SK-N-SH (cell line): ENCODE measurements at regions not wholly inside any gene's neighbourhood (a gene's known extent, or its start where the extent isn't known, plus 50 kb on each side); places are given as distances from the start of the nearest gene placed in this dataset.

Source experiments
- EP300 ChIP-seq, 2 experiments: IDR thresholded peaks; 2 replicates each; pipeline versions ENCODE4 v1.4.0 to v1.6.1; 2012; ENCODE audit warnings: borderline replicate concordance in 1 of 2, low read depth in 1 of 2, low read length in 1 of 2
- EZH2phosphoT487 ChIP-seq: fragments of 200-600 bp; sonication (generic); IDR thresholded peaks from 2 replicates; pipeline ENCODE4 v1.6.1; 2017; ENCODE audit warnings: low read depth, mixed run types, mild to moderate bottlenecking, antibody characterized with exemption, moderate library complexity, borderline replicate concordance
- GABPA ChIP-seq: IDR thresholded peaks from 2 replicates; pipeline ENCODE4 v1.4.0; 2012; ENCODE audit warnings: low read depth, mild to moderate bottlenecking
- NFIC ChIP-seq: IDR thresholded peaks from 2 replicates; pipeline ENCODE4 v1.4.0; 2012; ENCODE audit warnings: borderline replicate concordance
- NRF1 ChIP-seq: IDR thresholded peaks from 2 replicates; pipeline ENCODE4 v1.6.1; 2012; ENCODE audit warnings: low read depth, mild to moderate bottlenecking, low read length
- POLR2AphosphoS5 ChIP-seq: IDR thresholded peaks from 2 replicates; pipeline ENCODE4 v1.6.1; 2012; ENCODE audit warnings: low read depth, low read length
- RFX5 ChIP-seq: IDR thresholded peaks from 2 replicates; pipeline ENCODE4 v1.6.1; 2012; ENCODE audit warnings: mild to moderate bottlenecking, improper control_type of control experiment, low read length
- RXRA ChIP-seq: IDR thresholded peaks from 2 replicates; pipeline ENCODE4 v1.4.0; 2012; ENCODE audit warnings: low read depth, mild to moderate bottlenecking, borderline replicate concordance
- SMC3 ChIP-seq: IDR thresholded peaks from 2 replicates; pipeline ENCODE4 v1.6.1; 2012; ENCODE audit warnings: low read depth, low read length, improper control_type of control experiment
- TAF1 ChIP-seq: IDR thresholded peaks from 2 replicates; pipeline ENCODE4 v1.6.1; 2012; ENCODE audit warnings: low read depth, mild to moderate bottlenecking, low read length, moderate library complexity, borderline replicate concordance
- TCF12 ChIP-seq: IDR thresholded peaks from 2 replicates; pipeline ENCODE4 v1.4.0; 2012
- YY1 ChIP-seq: IDR thresholded peaks from 2 replicates; pipeline ENCODE4 v1.4.0; 2012; ENCODE audit warnings: low read depth, mild to moderate bottlenecking
- TF ChIP-seq, protein P1 (sequence below): fragments of 200-600 bp; sonication (generic); IDR thresholded peaks from 2 replicates; pipeline ENCODE4 v1.6.1; 2017; ENCODE audit warnings: antibody characterized with exemption, mild to moderate bottlenecking, moderate library complexity
- TF ChIP-seq, protein P2 (sequence below): IDR thresholded peaks from 2 replicates; pipeline ENCODE4 v1.6.1; 2012; ENCODE audit warnings: mild to moderate bottlenecking, low read depth, low read length, moderate library complexity

DNA sequence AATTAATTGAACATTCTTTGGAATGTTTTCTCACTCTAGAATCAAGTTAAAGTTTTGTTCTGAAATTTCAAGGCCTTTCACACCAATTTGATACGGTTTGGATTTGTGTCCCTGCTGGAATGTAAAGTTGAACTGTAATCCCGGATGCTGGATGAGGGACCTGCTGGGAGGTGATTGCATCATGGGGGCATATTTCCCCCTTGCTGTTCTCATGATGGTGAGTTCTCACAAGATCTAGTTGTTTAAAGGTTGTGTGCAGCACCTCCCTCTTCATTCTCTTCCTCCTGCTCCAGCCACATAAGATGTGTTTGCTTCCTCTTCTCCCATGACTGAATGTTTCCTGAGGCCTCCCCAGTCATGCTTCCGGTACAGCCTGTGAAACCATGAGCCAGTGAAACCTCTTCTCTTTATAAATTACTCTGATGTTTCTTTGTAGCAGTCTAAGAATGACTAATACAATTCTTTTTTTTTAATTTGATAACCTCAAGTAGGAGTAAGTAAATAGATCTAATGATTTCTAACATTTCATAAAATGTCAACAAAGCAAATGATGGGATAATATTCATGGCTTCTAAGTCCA lies 144.2 kb upstream of the CDH7 start:
- TF ChIP-seq, protein P1, sequence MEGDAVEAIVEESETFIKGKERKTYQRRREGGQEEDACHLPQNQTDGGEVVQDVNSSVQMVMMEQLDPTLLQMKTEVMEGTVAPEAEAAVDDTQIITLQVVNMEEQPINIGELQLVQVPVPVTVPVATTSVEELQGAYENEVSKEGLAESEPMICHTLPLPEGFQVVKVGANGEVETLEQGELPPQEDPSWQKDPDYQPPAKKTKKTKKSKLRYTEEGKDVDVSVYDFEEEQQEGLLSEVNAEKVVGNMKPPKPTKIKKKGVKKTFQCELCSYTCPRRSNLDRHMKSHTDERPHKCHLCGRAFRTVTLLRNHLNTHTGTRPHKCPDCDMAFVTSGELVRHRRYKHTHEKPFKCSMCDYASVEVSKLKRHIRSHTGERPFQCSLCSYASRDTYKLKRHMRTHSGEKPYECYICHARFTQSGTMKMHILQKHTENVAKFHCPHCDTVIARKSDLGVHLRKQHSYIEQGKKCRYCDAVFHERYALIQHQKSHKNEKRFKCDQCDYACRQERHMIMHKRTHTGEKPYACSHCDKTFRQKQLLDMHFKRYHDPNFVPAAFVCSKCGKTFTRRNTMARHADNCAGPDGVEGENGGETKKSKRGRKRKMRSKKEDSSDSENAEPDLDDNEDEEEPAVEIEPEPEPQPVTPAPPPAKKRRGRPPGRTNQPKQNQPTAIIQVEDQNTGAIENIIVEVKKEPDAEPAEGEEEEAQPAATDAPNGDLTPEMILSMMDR, result no peak
- TF ChIP-seq SMC3, result no peak
- no peak for TF ChIP-seq POLR2AphosphoS5
- no peak for TF ChIP-seq TCF12
- no peak for TF ChIP-seq EP300 (IDR thresholded peaks at IDR 0.05; ENCODE audit: borderline replicate concordance in 1 of 2, low read depth in 1 of 2, low read length in 1 of 2)
- TF ChIP-seq NRF1, result no peak
- TF ChIP-seq, protein P2, sequence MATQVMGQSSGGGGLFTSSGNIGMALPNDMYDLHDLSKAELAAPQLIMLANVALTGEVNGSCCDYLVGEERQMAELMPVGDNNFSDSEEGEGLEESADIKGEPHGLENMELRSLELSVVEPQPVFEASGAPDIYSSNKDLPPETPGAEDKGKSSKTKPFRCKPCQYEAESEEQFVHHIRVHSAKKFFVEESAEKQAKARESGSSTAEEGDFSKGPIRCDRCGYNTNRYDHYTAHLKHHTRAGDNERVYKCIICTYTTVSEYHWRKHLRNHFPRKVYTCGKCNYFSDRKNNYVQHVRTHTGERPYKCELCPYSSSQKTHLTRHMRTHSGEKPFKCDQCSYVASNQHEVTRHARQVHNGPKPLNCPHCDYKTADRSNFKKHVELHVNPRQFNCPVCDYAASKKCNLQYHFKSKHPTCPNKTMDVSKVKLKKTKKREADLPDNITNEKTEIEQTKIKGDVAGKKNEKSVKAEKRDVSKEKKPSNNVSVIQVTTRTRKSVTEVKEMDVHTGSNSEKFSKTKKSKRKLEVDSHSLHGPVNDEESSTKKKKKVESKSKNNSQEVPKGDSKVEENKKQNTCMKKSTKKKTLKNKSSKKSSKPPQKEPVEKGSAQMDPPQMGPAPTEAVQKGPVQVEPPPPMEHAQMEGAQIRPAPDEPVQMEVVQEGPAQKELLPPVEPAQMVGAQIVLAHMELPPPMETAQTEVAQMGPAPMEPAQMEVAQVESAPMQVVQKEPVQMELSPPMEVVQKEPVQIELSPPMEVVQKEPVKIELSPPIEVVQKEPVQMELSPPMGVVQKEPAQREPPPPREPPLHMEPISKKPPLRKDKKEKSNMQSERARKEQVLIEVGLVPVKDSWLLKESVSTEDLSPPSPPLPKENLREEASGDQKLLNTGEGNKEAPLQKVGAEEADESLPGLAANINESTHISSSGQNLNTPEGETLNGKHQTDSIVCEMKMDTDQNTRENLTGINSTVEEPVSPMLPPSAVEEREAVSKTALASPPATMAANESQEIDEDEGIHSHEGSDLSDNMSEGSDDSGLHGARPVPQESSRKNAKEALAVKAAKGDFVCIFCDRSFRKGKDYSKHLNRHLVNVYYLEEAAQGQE, result no peak
- TF ChIP-seq TAF1, result no peak
- TF ChIP-seq YY1, result no peak
- TF ChIP-seq GABPA, result no peak
- no peak for TF ChIP-seq NFIC
- no peak for TF ChIP-seq EZH2phosphoT487
- no peak for TF ChIP-seq RFX5
- TF ChIP-seq RXRA, result no peak
